ENCODE measurements at regions not wholly inside any gene's neighbourhood (a gene's known extent, or its start where the extent isn't known, plus 50 kb on each side); places are given as distances from the start of the nearest gene placed in this dataset.
"Not testable (repeated sequence)": the region's sequence is repeated elsewhere in the genome, so short reads cannot be mapped to it uniquely, and the experiment has no call there.

DNA sequence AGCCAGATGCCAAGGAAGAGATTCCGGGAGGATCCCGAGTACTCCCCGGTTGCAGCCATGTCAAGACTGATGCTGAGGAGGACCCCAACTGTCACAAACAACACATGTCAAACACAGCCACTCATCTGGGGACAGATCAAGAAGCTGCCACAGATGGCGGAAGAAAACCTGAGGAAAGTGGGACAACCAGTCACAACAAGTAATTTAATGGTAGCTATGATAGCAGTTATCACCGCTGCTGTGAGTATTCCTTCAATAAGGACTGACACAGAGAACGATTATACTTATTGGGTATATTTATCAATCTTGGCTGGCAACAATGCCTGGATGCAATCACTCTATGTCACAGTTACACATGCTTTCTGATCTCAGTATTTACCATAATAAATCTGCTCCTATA, 763.4 kb downstream of the DHX35 start:
- not testable (repeated sequence) for DNase-seq

DNA sequence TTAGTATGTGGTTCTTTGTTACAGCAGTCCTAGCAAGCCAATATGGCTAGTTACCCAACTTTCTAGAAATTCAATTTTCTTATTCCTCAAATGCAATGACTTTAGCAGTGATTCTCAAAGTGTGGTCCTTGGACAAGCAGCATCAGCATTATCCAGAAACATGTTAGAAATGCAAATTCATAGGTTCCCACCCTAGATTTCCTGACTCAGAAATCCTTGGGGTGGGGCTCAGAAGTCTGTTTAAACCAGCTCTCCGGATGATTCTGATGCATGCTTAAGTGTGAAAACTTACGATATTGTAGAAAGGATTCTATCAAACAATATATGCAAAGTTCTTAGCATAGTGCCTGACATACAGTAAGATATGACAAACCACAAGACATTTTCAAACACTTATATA, 757.1 kb downstream of the DHX35 start:
- DNase-seq, result no peak

DNA sequence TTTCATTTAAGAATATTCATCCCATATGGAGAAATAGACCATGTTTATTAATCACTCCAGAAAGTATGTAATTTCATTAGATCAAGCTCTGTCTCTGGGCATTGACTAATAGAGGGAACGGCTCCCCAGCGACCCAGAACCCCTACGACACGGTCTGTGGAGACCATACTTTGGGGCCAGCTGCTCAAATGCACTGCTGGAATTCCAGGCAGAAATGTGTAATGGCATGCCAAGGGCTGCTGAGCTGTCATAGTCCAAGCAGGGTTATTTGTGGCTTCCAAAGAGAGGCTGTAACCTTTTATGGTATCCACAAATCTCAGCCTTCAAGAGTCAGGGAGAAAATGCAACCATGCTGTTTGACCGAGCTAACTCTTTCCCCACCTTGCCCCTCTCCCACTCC, 755.8 kb downstream of the DHX35 start:
- DNase-seq, result no peak

DNA sequence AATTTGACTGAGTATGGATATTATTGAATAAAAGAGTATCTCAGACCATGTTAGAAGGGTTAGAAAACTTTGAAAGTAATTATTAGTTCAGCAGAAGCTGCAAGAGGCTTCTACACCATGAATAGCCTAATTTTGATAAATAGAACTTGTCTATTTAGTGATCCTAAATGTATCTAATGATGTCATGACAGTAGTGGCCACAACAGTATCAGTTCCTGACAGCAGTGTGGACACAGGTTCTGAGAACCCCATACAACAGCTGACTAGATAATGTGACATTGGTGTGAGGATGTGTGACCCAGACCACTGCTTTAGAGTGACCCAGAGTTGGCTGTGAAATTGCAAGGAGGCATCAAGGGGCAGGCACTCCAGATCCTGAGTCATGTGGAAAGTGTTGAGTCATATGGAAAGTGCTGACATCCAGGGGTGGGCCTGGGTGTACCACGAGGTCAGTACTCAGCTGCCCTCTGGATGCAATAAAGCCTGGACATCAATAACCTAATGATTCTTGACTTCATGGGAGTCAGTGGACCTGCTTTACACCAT, 754.7 kb downstream of the DHX35 start:
- DNase-seq, result peak; percentile 68

DNA sequence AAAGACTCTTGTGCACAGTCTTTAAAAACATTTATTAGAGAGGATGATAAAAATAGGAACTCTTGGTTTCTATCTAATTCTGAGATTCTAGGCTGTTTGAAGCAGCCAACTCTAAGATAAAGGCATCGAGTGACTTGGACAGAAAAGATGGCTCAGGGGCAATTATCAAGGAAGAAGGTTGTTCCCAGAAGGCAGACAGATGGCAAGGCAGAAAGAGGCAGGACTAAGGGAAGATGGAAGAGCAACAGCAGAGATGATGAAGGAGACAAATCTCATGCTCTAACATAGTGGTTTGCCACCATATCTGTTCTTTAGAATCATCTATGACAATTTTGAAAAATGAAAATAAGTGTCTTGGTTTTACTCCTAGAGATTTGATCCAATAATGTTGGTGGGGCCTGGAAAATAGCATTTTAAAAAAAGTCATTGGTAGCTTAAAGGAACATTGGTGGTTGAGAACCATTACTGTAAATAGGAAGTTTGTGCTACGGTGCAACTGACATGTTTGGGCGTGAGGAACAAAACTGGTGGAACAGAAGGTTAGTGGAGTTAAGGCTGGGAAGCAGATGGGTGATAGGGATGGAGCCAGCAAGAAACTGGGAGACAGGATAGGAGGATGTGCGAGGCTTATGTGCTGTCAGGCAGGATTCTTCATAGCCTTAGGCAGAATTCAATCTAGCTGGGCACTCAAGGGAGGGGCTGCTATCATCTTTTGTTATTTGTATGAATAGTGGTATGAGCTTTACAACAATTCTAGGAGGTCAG, 751.1 kb downstream of the DHX35 start:
- no peak for DNase-seq

- no peak for DNase-seq
These were observed 744.1 kb downstream of the DHX35 start for GRCh38 chr20:39706184-39706663.

- DNase-seq, result no peak
These were observed 742.9 kb downstream of the DHX35 start for GRCh38 chr20:39705032-39705431.

DNA sequence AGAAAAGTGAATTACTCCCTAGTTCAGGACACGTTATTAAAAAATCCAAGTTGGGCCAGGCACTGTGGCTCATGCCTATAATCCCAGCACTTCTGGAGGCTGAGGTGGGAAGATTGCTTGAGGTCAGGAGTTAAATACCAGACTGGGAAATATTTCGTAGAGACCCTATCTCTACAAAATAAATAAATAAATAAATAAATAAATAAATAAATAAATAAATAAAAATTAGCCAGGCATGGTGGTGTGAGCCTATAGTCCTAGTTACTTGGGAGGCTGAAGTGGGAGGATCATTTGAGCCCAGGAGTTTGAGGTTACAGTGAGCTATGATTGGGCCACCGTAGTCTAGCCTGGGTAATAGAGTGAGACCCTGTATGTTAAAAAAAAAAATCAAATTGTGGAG, 741.2 kb downstream of the DHX35 start:
- DNase-seq, result not testable (repeated sequence)

GRCh38 chr20:39702701-39703349, 740.7 kb downstream of the DHX35 start:
- DNase-seq, result no peak

DNA sequence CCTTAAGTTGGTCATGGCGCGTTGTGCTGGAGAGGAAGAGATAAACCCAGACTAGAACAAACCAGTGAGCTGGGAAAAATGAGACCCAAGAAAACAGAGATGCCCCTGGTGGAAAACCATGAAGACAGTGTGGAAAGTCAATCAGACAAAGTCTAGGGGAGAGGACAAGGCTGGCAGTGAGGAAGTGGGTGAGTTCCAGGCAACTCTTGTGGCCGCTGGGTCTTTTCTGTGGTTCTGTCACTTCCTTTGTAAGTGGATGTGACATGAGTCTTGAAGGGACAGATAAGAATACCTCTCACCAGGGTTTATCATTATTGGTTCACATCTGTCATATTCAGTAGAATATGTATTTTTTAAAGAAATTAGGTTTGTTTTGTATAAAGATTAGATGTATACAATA, 738.4 kb downstream of the DHX35 start:
- no peak for DNase-seq

DNA sequence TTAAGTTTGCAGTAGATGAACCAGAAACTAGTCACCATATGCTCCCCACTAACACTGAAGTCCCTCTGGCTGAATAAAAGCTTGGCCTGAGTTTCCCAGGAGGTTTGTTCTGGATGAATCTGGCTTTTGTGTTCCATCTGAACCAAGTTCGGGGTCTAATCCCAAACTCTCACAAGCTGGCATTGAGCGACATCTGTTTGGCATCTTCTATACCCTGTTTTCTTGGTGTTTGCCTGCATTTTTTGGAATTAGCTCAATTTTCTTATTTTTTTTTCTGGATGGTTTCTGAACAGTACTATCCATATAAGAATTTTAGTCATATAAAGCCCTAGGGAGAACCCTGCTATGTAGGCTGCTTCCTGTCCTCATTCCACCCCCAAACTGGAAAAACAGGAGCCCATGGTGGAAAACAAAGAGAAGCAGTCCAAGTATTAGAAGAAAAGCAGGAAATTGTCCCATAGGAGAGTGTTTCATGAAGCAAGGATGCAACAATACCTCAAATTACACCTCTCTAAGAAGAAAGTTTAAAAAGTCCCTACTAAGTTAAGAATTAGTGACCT, 737.1 kb downstream of the DHX35 start:
- no peak for DNase-seq

DNA sequence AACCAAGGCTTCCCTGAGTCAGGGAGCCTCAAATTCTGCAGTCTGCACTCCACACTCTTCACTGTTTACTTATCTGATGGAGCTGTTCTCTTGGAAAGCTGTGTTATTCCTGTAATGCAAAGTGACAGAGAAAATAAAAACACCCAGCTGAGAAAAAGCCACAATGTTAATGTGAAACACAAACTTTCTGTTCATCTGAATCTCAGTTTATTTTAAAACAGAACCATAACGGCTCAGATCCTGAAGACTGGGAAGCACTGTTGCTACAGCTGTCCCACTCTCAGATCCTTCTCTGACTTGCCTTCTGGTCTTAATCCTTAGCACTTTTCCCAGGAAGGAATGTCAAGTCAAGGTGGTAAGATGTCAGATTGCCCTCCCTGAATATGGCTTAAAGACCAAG, 736.6 kb downstream of the DHX35 start:
- DNase-seq, result no peak

GRCh38 chr20:39691151-39691862, 729.2 kb downstream of the DHX35 start:
- no peak for DNase-seq

DNA sequence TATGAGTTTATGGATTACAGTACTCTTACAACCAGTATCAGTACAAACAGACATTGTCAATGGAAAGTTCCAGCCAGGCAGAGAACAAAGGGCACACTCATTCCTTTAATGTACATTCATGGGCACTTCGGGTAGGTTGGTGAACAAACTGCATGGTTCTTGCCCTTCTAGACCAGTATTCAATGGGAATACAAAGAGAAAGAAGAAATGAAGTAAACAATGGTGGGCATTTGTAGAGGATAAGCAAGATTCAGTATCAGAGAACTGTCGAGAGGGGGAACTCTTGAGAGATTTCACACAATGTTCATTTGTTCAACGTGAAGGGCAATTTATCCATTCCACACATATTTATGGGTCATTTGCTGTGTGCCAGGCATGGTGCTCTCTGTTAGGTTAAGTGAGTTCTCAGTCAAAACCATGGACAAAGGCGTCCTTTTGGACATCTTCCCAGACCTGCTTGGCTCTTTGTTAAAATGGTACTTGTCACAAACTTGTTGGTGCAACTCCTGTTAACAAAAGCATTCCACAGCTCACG, 714.8 kb downstream of the DHX35 start:
- DNase-seq, result peak; percentile 65

DNA sequence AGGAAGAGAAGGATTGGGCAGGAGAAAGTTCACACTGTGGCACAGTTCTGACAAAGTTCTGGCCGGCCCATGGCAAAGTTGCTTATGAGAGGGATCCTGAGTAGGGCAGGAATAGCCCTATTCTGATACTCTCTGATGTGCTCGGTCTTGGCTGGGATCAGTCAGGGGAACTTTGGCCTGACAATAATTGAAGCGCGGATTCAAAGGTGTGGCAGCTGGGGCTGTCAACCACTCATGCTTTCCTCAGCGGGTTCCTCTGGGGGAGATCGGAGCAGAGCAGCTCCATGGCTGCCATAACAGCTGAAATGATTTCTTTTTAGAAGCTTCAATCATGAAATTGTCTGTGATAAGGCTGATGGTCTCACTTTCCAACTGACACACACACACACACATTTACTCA, 714.1 kb downstream of the DHX35 start:
- no peak for DNase-seq

DNA sequence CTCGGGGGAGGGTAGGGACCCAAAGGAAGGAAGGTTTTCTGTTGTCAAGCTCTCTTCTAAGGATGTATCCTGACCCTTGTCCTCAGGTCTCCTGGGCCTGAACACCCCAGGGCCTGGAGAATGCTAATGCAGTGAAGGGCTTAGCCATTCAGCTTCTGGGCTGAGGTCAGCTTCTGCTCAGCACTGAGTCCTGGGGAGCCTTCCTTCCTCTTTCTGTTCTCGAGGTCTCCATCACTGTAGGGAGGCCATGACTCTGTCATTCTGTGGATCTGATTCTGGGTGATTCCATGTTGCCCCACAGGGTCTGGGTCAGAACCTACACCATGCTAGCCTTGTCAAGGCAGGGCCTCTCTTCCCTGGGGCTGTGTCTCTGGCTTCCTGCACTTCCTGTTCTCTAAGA, 712.7 kb downstream of the DHX35 start:
- DNase-seq, result no peak

- no peak for DNase-seq
These were observed 708.8 kb downstream of the DHX35 start for GRCh38 chr20:39670988-39671387.

- no peak for DNase-seq
These were observed 707.5 kb downstream of the DHX35 start for GRCh38 chr20:39669659-39670058.

GRCh38 chr20:39668038-39668437, 705.9 kb downstream of the DHX35 start:
- no peak for DNase-seq

GRCh38 chr20:39661833-39662232, 699.7 kb downstream of the DHX35 start:
- DNase-seq, result no peak

DNA sequence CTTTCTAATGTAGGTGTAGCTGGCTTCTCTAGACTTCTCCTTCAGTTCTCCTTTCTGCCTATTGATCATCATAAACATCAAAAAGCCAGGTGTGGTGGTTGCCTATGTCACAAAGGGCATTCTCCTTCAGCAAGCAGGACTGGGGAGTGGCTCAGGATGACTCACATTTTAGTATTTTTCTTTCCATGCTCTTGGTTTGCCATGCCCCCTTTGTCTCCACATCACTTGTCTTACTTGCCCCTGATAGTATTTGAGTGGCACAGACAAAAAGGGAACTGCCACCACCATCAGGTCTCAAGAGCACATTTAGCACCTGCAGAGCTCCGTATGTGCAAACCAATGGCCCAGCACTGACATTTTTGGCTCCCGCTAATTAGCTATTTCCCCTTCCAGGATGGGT, 698.8 kb downstream of the DHX35 start:
- DNase-seq, result no peak

DNA sequence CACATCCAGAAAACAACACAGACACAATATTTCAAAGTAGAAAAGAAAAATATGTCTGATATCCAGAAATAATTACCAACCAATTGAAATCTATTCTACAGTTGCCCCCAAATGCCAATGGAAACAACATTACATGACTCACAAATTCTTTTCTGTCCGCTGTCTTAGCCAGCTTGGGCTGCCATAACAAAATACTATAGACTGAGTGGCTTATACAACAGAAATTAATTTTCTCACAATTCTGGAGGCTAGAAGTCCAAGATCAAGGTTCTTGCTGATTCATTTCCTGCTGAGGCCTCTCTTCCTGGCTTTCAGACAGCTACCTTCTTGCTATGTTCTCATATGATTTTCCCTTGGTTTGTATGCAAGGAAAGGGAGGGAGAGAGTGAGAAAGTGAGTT, 698.1 kb downstream of the DHX35 start:
- DNase-seq, result no peak
